Sigmoid colon (tissue), 6 donors: ENCODE measurements at regions not wholly inside any gene's neighbourhood (a gene's known extent, or its start where the extent isn't known, plus 50 kb on each side); places are given as distances from the start of the nearest gene placed in this dataset.
A peak's percentile ranks its signal among the peaks of the same experiment; 100 is the strongest.

ENCODE experiments used
- DNase-seq: peaks from one replicate; pipeline ENCODE4 v3.0.0-alpha.2; 2019
- H3K27ac ChIP-seq, 4 donors: fragments of 200-600 bp; sonication (generic); one replicate each; pipeline ENCODE4 v1.5.1; 2016 to 2019; ENCODE audit warnings: mild to moderate bottlenecking in 1 of 4
- H3K27me3 ChIP-seq, 3 donors: fragments of 200-600 bp; sonication (generic); one replicate each; pipeline ENCODE4 v1.5.1; 2019; ENCODE audit warnings: mild to moderate bottlenecking in 1 of 3
- H3K36me3 ChIP-seq, 4 donors: fragments of 200-600 bp; sonication (generic); one replicate each; pipeline ENCODE4 v1.5.1; 2016 to 2019
- H3K4me1 ChIP-seq, 4 donors: fragments of 200-600 bp; sonication (generic); one replicate each; pipeline ENCODE4 v1.5.1; 2017 to 2019
- H3K4me3 ChIP-seq, 4 donors: fragments of 200-600 bp; sonication (generic); one replicate each; pipeline ENCODE4 v1.5.1; 2017 to 2019; ENCODE audit warnings: mild to moderate bottlenecking in 2 of 4, moderate library complexity in 1 of 4
- H3K9me3 ChIP-seq, 4 donors: fragments of 200-600 bp in 3 of 4; sonication (generic) in 3 of 4; one replicate each; pipeline versions ENCODE4 v1.5.1 to v1.6.1; 2013 to 2019
- CTCF ChIP-seq, 4 experiments: fragments of 450-650 bp in 3 of 4; fragments of 200-600 bp in 1 of 4; IDR thresholded peaks; one replicate each; pipeline ENCODE4 v1.5.1; 2016 to 2019; ENCODE audit warnings: antibody characterized with exemption in 4 of 4, mild to moderate bottlenecking in 3 of 4, moderate library complexity in 2 of 4
- EP300 ChIP-seq, 4 donors: sonication (generic); formaldehyde crosslinking; IDR thresholded peaks; one replicate each; pipeline ENCODE4 v1.6.1; 2017; ENCODE audit warnings: antibody characterized with exemption in 4 of 4
- POLR2A ChIP-seq, 2 donors: fragments of 450-650 bp; IDR thresholded peaks; one replicate each; pipeline ENCODE4 v1.6.1; 2016; ENCODE audit warnings: antibody characterized with exemption in 2 of 2, mild to moderate bottlenecking in 2 of 2, moderate library complexity in 2 of 2
- POLR2AphosphoS5 ChIP-seq, 4 donors: sonication (generic); formaldehyde crosslinking; IDR thresholded peaks; one replicate each; pipeline ENCODE4 v1.6.1; 2017; ENCODE audit warnings: antibody characterized with exemption in 4 of 4
- WGBS, 2 donors: extraction: QIAGEN DNeasy Blood & Tissue Kit; methylation state at CpG; one replicate each; pipeline ENCODE4 v1.1.7; 2013; 5-methylcytosine and 5-hydroxymethylcytosine counted together
- intact Hi-C: fragments of 100-400 bp; cut with DNase I; formaldehyde crosslinking; loops from one replicate; pipeline ENCODE4 v1.15.1; 2023
- donor health status: healthy with polysubstance abuse.
- donor health status: healthy.

DNA sequence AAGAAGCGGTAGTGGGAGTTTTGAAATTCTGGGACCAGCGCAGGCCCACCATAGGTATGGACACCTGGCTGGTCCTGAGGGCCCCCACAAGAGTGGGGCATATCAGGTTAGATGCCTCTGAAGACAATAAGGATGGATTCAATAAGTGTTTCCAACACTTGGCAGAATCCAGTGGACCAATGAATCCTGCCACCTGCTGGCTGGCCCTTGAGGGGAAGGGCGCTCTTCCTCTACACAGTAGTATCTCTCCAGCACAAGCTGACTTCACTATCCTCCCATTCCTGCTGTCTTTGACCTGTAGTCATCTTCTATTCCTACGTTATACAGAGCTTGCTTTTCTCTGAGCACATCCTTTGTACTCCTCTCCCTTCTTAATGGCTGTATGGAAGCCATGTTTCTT, 199.7 kb upstream of the TSHZ3 start:
- DNase-seq: peak; percentile 27
- intact Hi-C loops: no loop called here
- Histone ChIP-seq H3K4me3 (no peak overlapping the region), H3K27me3 (no peaks in the 10 kb centered on the region), H3K9me3 (no peaks in the 10 kb centered on the region), H3K36me3 (no peaks in the 10 kb centered on the region), H3K4me1 (no peaks in the 10 kb centered on the region), H3K27ac (no peak overlapping the region)
- TF ChIP-seq POLR2A (IDR thresholded peaks at IDR 0.05) (no peak), CTCF (IDR thresholded peaks at IDR 0.05) (peak in 2 of 4 experiments; percentile 11 to 31)
- 72 to 83% methylated on average over 4 of the region's 4 CpGs for WGBS, 2 donors

DNA sequence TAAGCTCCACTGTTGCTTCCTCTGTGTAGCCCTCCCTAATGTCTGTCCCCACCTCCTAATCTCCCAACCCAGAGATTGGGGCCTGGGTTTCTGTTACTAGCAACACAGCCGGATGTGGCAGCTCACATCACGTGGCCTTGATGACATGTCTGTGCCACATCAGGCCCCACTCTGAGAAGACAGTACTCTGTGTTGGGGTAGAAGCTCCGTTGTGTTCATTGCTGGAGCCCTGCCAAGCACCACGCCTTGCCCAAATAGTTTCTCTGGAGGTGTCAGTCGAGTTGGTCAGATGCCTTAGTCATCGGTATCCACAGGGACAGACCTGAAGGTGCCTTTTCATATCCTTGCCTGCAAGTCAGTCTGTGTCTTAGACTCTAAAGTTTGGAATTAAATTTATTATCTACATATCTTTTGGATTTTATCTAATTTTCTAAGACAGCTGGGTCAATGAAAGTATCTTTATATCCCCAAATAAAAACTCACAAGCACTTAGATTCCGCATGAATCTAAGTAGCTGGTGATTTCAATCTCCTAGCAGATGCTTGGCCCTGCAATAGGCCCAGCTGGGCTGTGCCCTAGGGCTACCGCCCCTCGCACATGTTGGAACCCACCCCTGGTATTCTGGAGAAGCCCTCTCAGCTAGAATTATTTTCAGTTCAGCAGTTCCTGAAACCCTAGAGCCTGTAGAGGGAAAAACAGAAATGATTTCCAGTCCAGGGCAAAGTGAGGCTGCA, 204.0 kb upstream of the TSHZ3 start:
- TF ChIP-seq POLR2AphosphoS5 (IDR thresholded peaks at IDR 0.05) (no peak), EP300 (IDR thresholded peaks at IDR 0.05) (no peak)
- no peaks in the 10 kb centered on the region for H3K9me3 ChIP-seq
- no peaks in the 10 kb centered on the region for H3K4me1 ChIP-seq
- H3K27me3 ChIP-seq: no peaks in the 10 kb centered on the region
- DNase-seq: peak; percentile 56
- no peaks in the 10 kb centered on the region for H3K36me3 ChIP-seq
- no peak overlapping the region for H3K27ac ChIP-seq
- intact Hi-C loops: no loop called here
- H3K4me3 ChIP-seq: no peak overlapping the region
- WGBS, 2 donors: 47 to 69% methylated on average over 9 of the region's 9 CpGs

DNA sequence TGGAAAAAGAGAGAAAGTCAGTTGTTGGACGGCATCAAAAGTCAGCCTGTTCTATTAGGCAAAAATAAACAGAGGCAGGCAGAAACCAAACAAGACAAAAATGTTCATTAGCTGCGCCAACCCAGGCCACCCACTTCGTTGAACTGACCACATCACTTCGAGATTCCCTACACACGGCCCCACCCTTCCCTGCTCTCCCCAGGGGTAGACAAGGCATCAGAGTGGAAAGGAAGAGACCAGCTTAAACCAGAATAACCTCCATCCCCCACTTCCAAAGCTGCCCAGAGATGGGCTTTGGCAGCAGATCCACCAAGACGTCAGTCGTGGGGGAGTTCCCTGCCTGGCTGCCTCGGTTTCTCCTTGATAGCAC, 204.6 kb upstream of the TSHZ3 start:
- no peaks in the 10 kb centered on the region for H3K27me3 ChIP-seq
- intact Hi-C loops: no loop called here
- H3K9me3 ChIP-seq: no peaks in the 10 kb centered on the region
- 64 to 68% methylated on average over 8 of the region's 8 CpGs for WGBS, 2 donors
- no peaks in the 10 kb centered on the region for H3K4me1 ChIP-seq
- H3K36me3 ChIP-seq: no peaks in the 10 kb centered on the region
- no peak overlapping the region for H3K27ac ChIP-seq
- no peak overlapping the region for H3K4me3 ChIP-seq
- DNase-seq: no peak
- TF ChIP-seq CTCF (IDR thresholded peaks at IDR 0.05): no peak
- TF ChIP-seq POLR2AphosphoS5 (IDR thresholded peaks at IDR 0.05): no peak
- no peak for TF ChIP-seq EP300 (IDR thresholded peaks at IDR 0.05)
- TF ChIP-seq POLR2A (IDR thresholded peaks at IDR 0.05): no peak

DNA sequence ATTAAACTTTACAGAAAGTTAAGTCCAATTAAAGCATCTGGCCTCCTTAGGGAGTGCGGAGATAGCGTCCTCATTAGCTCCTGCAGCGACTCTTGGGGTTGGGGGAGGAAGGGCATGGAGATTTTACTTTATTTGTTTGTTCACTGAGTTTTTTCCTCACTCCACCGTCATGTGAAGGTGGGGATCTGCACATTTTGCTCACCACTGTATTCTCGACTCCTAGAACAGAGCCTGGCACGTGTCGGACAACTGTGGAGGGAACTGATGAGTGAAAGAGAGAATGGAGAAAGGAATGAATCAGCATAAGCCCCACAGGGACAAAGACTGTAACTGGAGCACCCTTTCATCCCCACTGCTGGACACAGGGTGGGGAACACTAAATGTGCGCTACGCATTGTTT, 205.1 kb upstream of the TSHZ3 start:
- Histone ChIP-seq H3K4me1 (no peaks in the 10 kb centered on the region), H3K4me3 (no peak overlapping the region), H3K27me3 (no peaks in the 10 kb centered on the region), H3K27ac (no peak overlapping the region), H3K9me3 (no peaks in the 10 kb centered on the region), H3K36me3 (no peaks in the 10 kb centered on the region)
- TF ChIP-seq POLR2A (IDR thresholded peaks at IDR 0.05) (no peak), EP300 (IDR thresholded peaks at IDR 0.05) (no peak), CTCF (IDR thresholded peaks at IDR 0.05) (no peak), POLR2AphosphoS5 (IDR thresholded peaks at IDR 0.05) (no peak)
- intact Hi-C loops: no loop called here
- no peak for DNase-seq
- 67 to 79% methylated on average over 9 of the region's 9 CpGs for WGBS, 2 donors

- WGBS, 2 donors: 23 to 61% methylated on average over 8 of the region's 8 CpGs
- Histone ChIP-seq H3K4me3 (no peak overlapping the region), H3K27me3 (no peaks in the 10 kb centered on the region), H3K27ac (no peak overlapping the region), H3K4me1 (no peaks in the 10 kb centered on the region), H3K9me3 (no peaks in the 10 kb centered on the region), H3K36me3 (no peaks in the 10 kb centered on the region)
- intact Hi-C loops: no loop called here
- no peak for DNase-seq
- TF ChIP-seq EP300 (IDR thresholded peaks at IDR 0.05) (no peak), POLR2A (IDR thresholded peaks at IDR 0.05) (no peak), POLR2AphosphoS5 (IDR thresholded peaks at IDR 0.05) (no peak), CTCF (IDR thresholded peaks at IDR 0.05) (no peak)
Measured at GRCh38 chr19:31555634-31556215, 206.5 kb upstream of the TSHZ3 start.
